ENCODE measurements at regions not wholly inside any gene's neighbourhood (a gene's known extent, or its start where the extent isn't known, plus 50 kb on each side); places are given as distances from the start of the nearest gene placed in this dataset.

DNA sequence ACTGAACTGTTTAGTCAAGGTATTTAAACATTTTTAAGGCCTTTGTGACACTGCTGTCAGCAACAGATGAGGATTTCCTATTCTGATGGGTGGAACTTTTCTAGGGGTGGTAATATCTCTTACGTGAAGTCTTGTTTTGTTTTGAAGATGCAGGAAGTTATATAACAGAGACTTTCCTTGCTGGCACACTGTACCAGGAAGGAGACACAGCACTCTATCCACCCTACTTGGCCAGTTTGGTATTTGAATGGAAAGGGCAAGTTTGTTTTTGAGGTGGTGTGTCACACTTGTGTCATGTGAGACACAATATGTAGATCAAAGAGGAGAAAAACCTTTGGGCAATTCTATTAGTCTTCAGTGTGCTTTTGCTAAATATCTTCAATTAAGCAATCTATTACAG lies 51.6 kb upstream of the SRP54 start:
- peak; percentile 80 for FAIRE-seq

GRCh38 chr14:34930591-34931091 lies 52.2 kb upstream of the SRP54 start:
- no peak for FAIRE-seq

- no peak for FAIRE-seq
Observed at GRCh38 chr14:34926552-34926951, 51.4 kb upstream of the BAZ1A start.
